Neutrophil (primary cell): ENCODE measurements at regions not wholly inside any gene's neighbourhood (a gene's known extent, or its start where the extent isn't known, plus 50 kb on each side); places are given as distances from the start of the nearest gene placed in this dataset.

Source experiments
- H3K27ac ChIP-seq: fragments of 200-600 bp; sonication (generic); 2 replicates; pipeline ENCODE4 v1.5.1; 2016; ENCODE audit warnings: mild to moderate bottlenecking, moderate library complexity
- H3K27me3 ChIP-seq: fragments of 200-600 bp; sonication (generic); 2 replicates; pipeline ENCODE4 v1.6.0; 2016; ENCODE audit warnings: mild to moderate bottlenecking
- H3K36me3 ChIP-seq: fragments of 200-600 bp; sonication (generic); 2 replicates; pipeline ENCODE4 v1.5.1; 2017
- H3K4me1 ChIP-seq, 2 experiments: fragments of 200-600 bp in 1 of 2; sonication (generic) in 1 of 2; 1 replicate in 1 of 2; 2 replicates in 1 of 2; pipeline versions ENCODE4 v1.5.1 to v1.6.1; 2013 to 2016; ENCODE audit warnings: low read depth in 1 of 2, low read length in 1 of 2, mild to moderate bottlenecking in 1 of 2, moderate library complexity in 1 of 2; ENCODE audit not compliant: control insufficient read depth in 1 of 2, insufficient read depth in 1 of 2
- H3K4me3 ChIP-seq, 2 experiments: fragments of 200-600 bp in 1 of 2; sonication (generic) in 1 of 2; 1 replicate in 1 of 2; 2 replicates in 1 of 2; pipeline ENCODE4 v1.5.1; 2013 to 2016; ENCODE audit warnings: low read depth in 1 of 2, low read length in 1 of 2, mild to moderate bottlenecking in 1 of 2, moderate library complexity in 1 of 2
- H3K9me3 ChIP-seq: fragments of 200-600 bp; sonication (generic); 2 replicates; pipeline ENCODE4 v1.5.1; 2016
- TF ChIP-seq, protein P1 (sequence below): fragments of 200-600 bp; sonication (generic); IDR thresholded peaks from 2 replicates; pipeline ENCODE4 v1.5.1; 2016; ENCODE audit warnings: antibody characterized with exemption

DNA sequence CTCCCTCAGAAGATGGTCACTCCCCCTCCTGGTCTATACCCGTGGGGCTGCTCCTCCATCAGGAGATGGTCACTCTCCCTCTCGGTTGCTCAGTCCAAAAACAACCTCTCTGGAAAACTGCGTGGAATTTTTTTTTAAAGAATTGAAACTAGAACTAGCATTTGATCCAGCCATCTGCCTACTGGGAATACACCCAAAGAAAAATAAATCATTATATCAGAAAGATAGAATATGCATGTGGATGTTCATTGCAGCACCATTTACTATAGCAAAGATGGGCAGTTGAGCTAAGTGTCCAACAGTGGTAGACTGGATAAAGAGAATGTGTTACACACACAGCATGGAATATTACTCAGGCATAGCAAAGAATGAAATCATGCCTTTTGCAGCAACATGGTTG, 75.7 kb upstream of the B3GAT1 start:
- no peaks in the 10 kb centered on the region for H3K4me1 ChIP-seq
- TF ChIP-seq, protein P1, sequence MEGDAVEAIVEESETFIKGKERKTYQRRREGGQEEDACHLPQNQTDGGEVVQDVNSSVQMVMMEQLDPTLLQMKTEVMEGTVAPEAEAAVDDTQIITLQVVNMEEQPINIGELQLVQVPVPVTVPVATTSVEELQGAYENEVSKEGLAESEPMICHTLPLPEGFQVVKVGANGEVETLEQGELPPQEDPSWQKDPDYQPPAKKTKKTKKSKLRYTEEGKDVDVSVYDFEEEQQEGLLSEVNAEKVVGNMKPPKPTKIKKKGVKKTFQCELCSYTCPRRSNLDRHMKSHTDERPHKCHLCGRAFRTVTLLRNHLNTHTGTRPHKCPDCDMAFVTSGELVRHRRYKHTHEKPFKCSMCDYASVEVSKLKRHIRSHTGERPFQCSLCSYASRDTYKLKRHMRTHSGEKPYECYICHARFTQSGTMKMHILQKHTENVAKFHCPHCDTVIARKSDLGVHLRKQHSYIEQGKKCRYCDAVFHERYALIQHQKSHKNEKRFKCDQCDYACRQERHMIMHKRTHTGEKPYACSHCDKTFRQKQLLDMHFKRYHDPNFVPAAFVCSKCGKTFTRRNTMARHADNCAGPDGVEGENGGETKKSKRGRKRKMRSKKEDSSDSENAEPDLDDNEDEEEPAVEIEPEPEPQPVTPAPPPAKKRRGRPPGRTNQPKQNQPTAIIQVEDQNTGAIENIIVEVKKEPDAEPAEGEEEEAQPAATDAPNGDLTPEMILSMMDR: no peak
- H3K36me3 ChIP-seq: no peaks in the 10 kb centered on the region
- H3K27me3 ChIP-seq: no peaks in the 10 kb centered on the region
- H3K4me3 ChIP-seq: no peak overlapping the region
- no peaks in the 10 kb centered on the region for H3K9me3 ChIP-seq
- H3K27ac ChIP-seq: no peak overlapping the region

GRCh38 chr11:134486704-134487103, 74.7 kb upstream of the B3GAT1 start:
- H3K4me1 ChIP-seq: no peaks in the 10 kb centered on the region
- H3K4me3 ChIP-seq: no peak overlapping the region

GRCh38 chr11:134486106-134486505, 74.1 kb upstream of the B3GAT1 start:
- TF ChIP-seq, protein P1: no peak
- no peak overlapping the region for H3K27ac ChIP-seq
- H3K4me1 ChIP-seq: no peaks in the 10 kb centered on the region
- H3K9me3 ChIP-seq: no peaks in the 10 kb centered on the region
- no peaks in the 10 kb centered on the region for H3K36me3 ChIP-seq
- no peak overlapping the region for H3K4me3 ChIP-seq
- H3K27me3 ChIP-seq: no peaks in the 10 kb centered on the region

More at GRCh38 chr11:134486704-134487103, 74.7 kb upstream of the B3GAT1 start:
- H3K27ac ChIP-seq: no peak overlapping the region
- no peaks in the 10 kb centered on the region for H3K9me3 ChIP-seq
- TF ChIP-seq, protein P1: no peak
- no peaks in the 10 kb centered on the region for H3K27me3 ChIP-seq
- H3K36me3 ChIP-seq: no peaks in the 10 kb centered on the region

- Histone ChIP-seq H3K4me1 (no peaks in the 10 kb centered on the region), H3K27ac (no peak overlapping the region), H3K9me3 (no peaks in the 10 kb centered on the region), H3K36me3 (no peaks in the 10 kb centered on the region), H3K27me3 (no peaks in the 10 kb centered on the region), H3K4me3 (no peak overlapping the region)
- TF ChIP-seq, protein P1: no peak
These were observed 73.3 kb upstream of the B3GAT1 start for GRCh38 chr11:134485316-134485715.

GRCh38 chr11:134483857-134484256, 71.8 kb upstream of the B3GAT1 start:
- Histone ChIP-seq H3K36me3 (no peaks in the 10 kb centered on the region), H3K4me3 (no peak overlapping the region), H3K4me1 (no peaks in the 10 kb centered on the region), H3K9me3 (no peaks in the 10 kb centered on the region), H3K27ac (no peak overlapping the region), H3K27me3 (peaks cover under 1% of the 10 kb centered on the region)
- TF ChIP-seq, protein P1: no peak

DNA sequence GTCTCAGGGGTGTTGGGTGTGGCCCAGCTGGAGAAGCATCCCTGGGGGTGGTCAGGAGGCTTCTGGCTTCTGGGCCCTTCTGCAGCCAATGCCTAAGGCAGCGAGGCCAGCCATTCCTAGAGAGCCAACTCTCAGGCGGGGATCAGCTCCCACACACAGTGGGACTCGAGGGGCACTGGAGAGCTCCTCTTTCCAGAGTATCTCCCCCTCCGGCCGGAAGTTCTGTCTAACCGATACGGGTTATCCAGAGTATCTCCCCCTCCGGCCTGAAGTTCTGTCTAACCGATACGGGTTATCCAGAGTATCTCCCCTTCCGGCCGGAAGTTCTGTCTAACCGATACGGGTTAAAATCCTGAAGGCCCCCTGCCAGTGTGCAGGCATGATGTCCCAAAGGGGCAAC, 71.2 kb upstream of the B3GAT1 start:
- H3K27ac ChIP-seq: no peak overlapping the region
- TF ChIP-seq, protein P1: no peak
- H3K27me3 ChIP-seq: peaks cover 3% of the 10 kb centered on the region
- H3K4me1 ChIP-seq: no peaks in the 10 kb centered on the region
- H3K4me3 ChIP-seq: no peak overlapping the region
- H3K9me3 ChIP-seq: no peaks in the 10 kb centered on the region
- H3K36me3 ChIP-seq: no peaks in the 10 kb centered on the region
